GM18951 (cell line): ENCODE measurements at regions not wholly inside any gene's neighbourhood (a gene's known extent, or its start where the extent isn't known, plus 50 kb on each side); places are given as distances from the start of the nearest gene placed in this dataset.

ENCODE experiments used
- POLR2A ChIP-seq: IDR thresholded peaks from 4 replicates; pipeline ENCODE4 v1.6.1; 2011; ENCODE audit warnings: mild to moderate bottlenecking; ENCODE audit not compliant: insufficient read length, insufficient read depth; ENCODE audit errors: extremely low read depth
- in situ Hi-C: fragments of 300-500 bp; cut with MboI; formaldehyde crosslinking; loops from one replicate; pipeline ENCODE4 v1.12.0; 2022; ENCODE audit warnings: low sequenced_read_pairs, mixed read lengths, inconsistent platforms; ENCODE audit not compliant: unreplicated experiment

DNA sequence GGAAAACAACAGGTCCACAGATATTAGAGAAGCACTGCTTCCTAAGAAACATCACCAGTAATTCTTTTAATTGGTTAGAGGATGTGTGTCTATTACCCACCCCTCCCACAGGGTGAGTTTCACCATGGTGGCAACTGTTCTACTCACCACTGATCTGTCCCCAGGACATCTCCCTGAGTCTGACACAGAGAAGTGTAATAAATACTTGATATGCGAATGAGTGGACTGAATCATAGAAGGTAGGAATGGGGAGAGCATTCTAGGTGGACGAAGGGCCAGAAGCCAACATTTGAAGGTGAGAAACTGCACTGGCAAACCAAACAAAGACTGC is 452.7 kb upstream of the PROK2 start:
- in situ Hi-C loops: no loop called here
- no peak for TF ChIP-seq POLR2A

DNA sequence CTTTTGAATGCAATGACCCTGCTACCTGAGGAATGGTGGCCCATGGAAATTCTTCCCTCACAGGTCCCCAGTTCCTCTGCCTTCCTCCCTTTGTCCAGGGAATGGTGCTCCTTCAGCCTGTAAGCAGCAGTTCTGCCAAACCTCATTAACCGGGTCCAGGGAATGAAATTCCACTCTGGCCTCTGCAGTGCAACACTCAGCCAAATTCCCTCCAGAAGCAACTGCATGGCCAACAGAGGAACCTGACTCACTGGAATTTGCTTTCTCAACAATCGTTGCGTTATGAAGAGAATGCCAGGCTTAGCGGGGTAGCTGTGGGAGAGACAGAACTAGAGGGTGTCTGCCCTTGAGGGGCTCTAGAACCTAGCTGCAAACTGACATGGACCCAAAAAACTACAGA is 449.4 kb upstream of the PROK2 start:
- TF ChIP-seq POLR2A: no peak
- in situ Hi-C loops: no loop called here

DNA sequence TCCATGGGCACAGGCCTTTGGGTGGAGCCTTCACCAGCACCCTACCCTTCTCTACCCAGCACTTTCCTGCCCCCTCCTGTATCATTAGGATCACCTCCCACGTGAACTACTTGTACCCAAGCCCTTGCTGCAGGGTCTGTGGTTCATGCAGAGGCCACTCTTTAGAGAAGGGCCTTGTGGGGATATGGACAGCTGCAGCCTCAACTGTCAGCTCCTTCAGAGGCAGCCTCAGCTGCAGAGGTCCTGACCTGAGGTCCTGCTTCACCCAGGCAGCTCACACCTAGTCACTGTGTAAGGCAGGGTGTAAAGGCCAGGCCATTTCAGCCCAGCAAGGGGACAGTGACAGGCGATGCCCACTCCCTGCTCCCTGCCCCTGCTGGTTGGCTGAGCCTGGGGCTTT is 448.6 kb upstream of the PROK2 start:
- no peak for TF ChIP-seq POLR2A
- in situ Hi-C loops: no loop called here

DNA sequence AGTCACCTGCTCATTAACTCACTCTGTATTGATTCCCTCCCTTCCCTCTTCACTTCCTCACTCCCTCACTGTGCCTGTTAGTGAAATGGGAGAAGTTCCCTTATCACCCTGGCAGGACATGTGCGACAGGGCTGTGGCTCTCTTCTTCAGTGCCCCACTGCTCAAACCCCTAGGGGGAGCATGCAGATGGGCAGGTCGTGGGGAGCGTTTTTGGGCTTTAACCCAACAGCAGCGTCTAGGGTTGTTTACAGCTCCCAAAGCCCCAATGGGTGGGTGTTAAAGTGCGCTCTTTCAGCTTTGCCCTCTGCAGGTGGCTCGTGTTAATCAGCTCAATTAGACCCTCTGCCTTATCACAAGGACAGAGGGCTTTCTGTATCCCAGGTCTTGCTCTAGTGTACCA is 447.8 kb upstream of the PROK2 start:
- in situ Hi-C loops: no loop called here

DNA sequence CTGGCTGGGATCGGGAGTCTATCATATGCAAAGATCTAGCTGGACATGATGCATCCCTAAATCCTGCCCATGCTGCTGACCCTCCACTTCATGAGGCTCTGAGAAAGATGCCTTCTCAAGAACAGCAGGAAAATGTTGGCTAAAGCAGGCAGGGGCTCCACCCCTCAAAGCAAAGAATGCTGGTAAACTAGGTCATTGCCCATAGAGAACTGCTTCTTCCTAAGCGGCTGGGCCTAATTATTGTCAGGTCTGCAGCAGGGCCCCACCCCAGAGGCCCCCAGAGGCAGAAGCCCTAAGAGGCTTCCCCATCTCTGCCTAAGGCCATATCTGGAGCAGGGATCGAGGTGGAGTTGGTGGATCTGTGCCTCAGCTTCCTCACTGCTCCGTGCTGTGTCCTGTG is 447.4 kb upstream of the PROK2 start:
- in situ Hi-C loops: no loop called here
- no peak for TF ChIP-seq POLR2A

More for the DNA sequence above, 447.8 kb upstream of the PROK2 start:
- TF ChIP-seq POLR2A: no peak

DNA sequence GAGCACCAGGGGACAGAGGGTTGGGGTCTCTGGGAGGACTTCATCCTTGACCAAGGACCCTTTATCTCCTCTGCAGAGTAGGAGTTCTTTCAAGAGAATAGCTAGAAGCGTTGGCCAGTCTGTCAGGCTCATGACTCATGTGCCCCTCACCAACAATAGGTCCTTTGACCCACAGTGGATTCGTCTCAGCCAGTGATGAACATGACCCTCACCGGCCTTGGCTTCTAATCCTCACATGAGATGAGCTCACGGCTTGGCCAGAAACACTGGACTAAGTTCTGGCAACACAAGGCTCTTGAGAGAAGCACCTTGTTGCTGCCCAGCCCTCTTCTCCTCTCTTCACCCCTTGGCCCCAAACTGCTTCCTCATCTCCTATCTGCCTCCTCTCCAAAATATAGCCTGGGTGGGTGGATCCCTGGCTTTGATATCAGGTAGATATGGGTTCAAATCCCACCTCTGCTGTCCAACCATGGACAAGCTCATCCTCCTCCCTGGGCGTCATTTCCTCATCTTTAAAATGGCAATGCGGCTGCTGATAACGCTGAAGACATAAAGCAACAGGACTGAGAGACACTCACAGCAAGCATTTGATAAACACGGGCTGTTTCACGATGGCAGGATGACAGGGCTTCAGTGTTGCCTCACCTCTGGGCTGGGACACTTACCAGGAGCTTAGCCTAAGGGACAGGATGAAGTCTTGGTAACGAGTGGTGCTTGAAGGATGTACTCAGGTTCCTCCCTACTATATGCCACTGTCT is 446.7 kb upstream of the PROK2 start:
- in situ Hi-C loops: no loop called here

DNA sequence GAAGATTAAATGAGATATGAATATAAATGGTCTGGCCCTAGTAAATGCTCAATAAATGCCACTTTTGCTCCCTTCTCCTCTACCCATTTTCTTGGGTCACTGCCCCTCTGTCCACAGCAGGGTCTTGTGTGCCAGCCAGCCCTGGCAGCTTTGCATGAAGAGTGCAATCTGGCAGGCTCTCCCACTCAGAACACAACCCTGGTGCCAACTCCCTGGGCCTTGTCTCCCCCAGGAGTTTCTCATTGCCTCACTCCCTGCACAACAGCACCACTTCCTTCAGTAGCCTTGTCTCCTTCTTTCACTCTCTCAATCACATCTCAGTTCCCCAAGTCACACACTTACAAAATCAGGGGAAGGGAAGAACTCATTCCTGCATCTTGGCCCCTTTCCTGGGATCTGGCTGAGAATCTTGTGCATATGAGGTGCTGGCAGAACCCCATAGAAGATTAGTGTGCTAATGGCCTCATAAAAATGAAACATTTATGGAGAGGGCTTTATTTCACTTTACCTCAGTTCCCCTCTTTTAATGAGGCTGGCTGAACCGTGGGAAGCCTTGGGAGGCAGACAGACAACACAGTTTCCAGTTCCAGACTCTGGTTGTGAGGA is 445.9 kb upstream of the PROK2 start:
- no peak for TF ChIP-seq POLR2A
- in situ Hi-C loops: no loop called here

More for the DNA sequence above, 446.7 kb upstream of the PROK2 start:
- TF ChIP-seq POLR2A: no peak

DNA sequence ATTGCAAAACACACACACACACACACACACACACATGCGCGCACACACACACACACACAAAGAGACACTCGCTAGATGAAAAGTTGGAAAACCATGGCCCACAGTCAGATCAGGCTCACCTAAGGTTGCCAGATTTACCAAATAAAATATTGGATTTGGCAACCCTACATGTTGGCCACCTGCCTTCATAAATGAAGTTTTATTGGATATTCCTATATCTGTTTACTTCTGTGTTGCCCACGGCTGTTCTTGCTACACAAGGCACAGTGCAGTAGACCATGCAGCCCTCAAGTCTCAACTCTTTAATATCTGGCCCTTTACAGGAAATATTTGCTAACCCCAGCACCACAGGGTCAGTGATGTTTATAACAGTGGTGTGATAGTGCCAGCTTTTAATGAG is 445.0 kb upstream of the PROK2 start:
- TF ChIP-seq POLR2A: no peak
- in situ Hi-C loops: no loop called here

DNA sequence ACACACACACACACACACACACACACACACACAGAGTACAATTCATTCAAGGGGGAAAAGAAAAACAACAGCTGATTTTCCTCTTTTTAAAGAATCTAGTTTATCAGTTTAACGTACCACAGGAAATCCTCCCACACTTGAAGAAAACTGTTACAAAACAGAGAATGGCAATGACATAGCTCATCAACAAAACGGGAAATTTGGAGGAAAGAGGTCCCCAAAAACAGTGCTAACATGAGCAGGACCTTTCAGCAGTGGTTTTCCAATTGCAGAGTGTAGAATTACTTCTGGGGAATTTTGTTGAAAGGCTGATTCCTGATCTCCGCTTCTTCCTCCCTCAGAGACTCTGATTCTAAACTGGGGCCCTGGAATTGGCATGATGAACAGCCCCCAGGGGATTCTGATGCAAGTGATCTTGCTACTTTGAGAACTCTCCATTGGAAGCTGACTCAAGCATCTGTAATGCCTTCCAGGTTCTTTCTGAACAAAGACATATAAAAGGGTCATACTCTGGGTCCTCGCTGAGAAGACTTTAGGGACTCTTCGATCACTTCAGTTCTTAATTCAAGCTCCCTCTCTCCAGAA is 442.6 kb upstream of the PROK2 start:
- TF ChIP-seq POLR2A: no peak
- in situ Hi-C loops: no loop called here

DNA sequence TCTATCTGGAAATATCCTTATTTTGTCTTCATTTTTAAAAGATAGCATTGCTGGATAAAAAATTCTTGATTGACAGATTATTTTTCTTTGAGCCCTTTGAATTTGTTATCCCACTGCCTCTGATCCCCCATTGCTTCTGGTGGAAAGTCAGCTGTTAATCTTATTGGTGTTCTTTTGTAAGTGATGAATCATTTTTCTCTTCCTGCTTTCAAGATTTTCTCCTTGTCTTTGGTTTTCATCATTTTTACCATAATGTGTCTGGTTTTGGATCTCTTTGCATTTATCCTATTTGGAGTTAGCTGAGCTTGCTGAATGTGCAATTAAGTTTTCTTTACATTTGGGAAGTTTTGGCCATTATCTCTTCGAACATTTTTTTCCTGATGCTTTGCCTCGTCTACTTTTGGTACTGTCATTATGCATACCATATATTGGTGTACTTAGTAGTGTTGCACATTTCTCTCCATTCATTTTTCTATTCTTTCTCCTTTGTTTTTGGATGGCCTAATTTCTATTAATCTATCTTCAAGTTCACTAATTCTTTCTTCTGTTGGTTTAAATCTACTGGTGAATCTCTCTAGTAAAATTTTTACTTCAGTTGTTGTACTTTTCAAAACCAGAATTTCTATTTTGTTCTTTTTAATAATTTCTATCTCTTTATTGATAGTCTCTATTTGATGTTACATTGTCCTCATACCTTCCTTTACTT is 440.0 kb upstream of the PROK2 start:
- in situ Hi-C loops: no loop called here

DNA sequence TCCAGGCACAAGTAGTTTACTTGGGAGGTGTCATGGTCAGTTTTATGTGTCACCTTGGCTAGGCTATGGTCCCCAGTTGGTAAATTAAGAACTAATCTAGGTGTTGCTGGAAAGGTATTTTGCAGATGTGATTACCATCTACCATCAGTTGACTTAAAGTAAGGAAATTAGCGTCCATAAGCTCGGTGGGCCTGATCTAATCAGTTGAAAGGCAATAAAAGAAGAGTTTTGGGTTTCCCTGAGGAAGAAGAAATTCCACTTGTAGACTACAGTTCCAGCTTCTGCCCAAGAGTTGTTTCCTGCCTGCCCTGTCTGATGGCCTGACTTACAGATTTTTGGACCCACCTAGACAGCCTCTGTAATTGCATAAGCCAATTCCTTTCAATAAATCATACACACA is 438.7 kb upstream of the PROK2 start:
- in situ Hi-C loops: no loop called here
- no peak for TF ChIP-seq POLR2A

More for the DNA sequence above, 440.0 kb upstream of the PROK2 start:
- TF ChIP-seq POLR2A: no peak

DNA sequence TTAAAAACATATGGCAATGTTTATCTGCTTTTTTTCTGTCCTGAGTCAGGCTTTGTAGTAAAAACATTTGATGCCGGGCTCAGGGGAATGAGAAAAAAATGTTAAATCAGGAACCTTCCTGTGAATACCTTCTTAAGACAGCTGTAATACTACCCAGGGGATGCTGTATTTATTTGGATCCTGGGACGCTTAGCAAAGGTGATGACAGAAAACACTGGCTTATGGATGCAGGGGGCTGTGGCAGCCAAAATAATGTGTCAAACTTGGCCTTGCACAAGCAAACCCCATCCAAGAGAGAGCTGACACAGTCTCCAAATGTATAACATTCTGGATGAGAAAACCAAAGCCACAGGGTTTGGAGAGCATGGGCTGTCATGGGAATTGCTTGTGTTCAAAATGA is 438.2 kb upstream of the PROK2 start:
- no peak for TF ChIP-seq POLR2A
- in situ Hi-C loops: no loop called here

DNA sequence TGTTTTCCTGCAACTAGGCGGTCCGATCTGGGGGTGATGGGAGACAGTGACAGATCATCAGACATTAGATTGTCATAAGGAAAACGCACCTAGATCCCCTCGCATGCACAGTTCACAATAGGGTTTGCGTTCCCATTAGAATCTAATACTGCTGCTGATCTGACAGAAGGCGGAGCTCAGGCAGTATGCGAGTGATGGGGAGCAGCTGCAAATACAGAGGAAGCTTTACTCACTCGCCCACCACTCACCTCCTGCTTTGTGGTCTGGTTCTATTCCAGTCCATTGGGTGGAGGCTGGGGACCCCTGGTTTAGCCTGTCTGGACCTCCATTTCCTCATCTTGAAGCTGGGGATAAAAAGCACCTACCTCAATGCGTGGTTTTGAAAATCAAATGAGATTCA is 437.5 kb upstream of the PROK2 start:
- TF ChIP-seq POLR2A: no peak
- in situ Hi-C loops: no loop called here
